Neural progenitor cell (in vitro differentiated cells): ENCODE measurements at regions not wholly inside any gene's neighbourhood (a gene's known extent, or its start where the extent isn't known, plus 50 kb on each side); places are given as distances from the start of the nearest gene placed in this dataset.

ENCODE experiments used
- EZH2 ChIP-seq: fragments of 200-600 bp; sonication (generic); IDR thresholded peaks from 2 replicates; pipeline ENCODE4 v1.6.1; 2017; ENCODE audit warnings: antibody characterized with exemption, mild to moderate bottlenecking, moderate library complexity
- EZH2phosphoT487 ChIP-seq: fragments of 200-600 bp; sonication (generic); IDR thresholded peaks from 2 replicates; pipeline ENCODE4 v1.6.1; 2017; ENCODE audit warnings: antibody characterized with exemption
- TF ChIP-seq, protein P1 (sequence below): fragments of 200-600 bp; sonication (generic); IDR thresholded peaks from 2 replicates; pipeline ENCODE4 v1.5.1; 2017; ENCODE audit warnings: antibody characterized with exemption, mild to moderate bottlenecking

DNA sequence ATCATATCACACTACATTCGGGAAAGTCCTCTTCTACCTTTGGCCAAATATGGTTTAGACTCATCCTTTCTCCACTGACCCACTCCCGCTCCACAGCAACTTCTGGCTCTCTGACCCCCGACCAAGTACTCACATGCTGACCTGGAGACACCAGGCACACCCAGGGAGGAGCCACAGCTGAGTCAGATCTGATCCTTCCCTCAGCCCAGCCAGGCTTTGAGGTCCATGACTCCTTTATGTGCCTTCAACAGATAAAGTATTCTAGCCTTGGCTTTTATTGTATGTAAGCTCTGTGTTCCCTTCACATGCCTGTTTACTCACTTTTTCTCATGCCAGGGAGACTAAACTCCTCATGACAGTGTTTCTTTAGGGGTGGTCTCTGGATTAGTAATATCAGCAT is 166.9 kb upstream of the UMPS start:
- TF ChIP-seq, protein P1, sequence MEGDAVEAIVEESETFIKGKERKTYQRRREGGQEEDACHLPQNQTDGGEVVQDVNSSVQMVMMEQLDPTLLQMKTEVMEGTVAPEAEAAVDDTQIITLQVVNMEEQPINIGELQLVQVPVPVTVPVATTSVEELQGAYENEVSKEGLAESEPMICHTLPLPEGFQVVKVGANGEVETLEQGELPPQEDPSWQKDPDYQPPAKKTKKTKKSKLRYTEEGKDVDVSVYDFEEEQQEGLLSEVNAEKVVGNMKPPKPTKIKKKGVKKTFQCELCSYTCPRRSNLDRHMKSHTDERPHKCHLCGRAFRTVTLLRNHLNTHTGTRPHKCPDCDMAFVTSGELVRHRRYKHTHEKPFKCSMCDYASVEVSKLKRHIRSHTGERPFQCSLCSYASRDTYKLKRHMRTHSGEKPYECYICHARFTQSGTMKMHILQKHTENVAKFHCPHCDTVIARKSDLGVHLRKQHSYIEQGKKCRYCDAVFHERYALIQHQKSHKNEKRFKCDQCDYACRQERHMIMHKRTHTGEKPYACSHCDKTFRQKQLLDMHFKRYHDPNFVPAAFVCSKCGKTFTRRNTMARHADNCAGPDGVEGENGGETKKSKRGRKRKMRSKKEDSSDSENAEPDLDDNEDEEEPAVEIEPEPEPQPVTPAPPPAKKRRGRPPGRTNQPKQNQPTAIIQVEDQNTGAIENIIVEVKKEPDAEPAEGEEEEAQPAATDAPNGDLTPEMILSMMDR = no peak
- no peak for TF ChIP-seq EZH2
- no peak for TF ChIP-seq EZH2phosphoT487
